Cardiac muscle cell (in vitro differentiated cells and primary cell): ENCODE measurements at regions not wholly inside any gene's neighbourhood (a gene's known extent, or its start where the extent isn't known, plus 50 kb on each side); places are given as distances from the start of the nearest gene placed in this dataset.

Experiments used
- DNase-seq, 2 donors: peaks; one replicate each; pipeline versions ENCODE4 v3.0.0 to v3.0.0-alpha.2; 2010 to 2017; ENCODE audit warnings: low read depth in 1 of 2, low spot score in 1 of 2
- H3K27ac ChIP-seq: fragments of 200-600 bp; sonication (generic); 2 replicates; pipeline ENCODE4 v1.5.1; 2016
- H3K27me3 ChIP-seq: fragments of 200-600 bp; sonication (generic); 2 replicates; pipeline ENCODE4 v1.6.0; 2016; ENCODE audit warnings: control low read depth
- H3K36me3 ChIP-seq: fragments of 200-600 bp; sonication (generic); 2 replicates; pipeline ENCODE4 v1.5.1; 2016; ENCODE audit warnings: control low read depth
- H3K4me1 ChIP-seq: fragments of 200-600 bp; sonication (generic); 2 replicates; pipeline ENCODE4 v1.8.1; 2017; ENCODE audit warnings: low read depth, mild to moderate bottlenecking, mixed run types
- H3K4me3 ChIP-seq: fragments of 200-600 bp; sonication (generic); 2 replicates; pipeline ENCODE4 v1.5.1; 2016; ENCODE audit warnings: mild to moderate bottlenecking
- H3K9me3 ChIP-seq: fragments of 200-600 bp; sonication (generic); 2 replicates; pipeline ENCODE4 v1.5.1; 2017; ENCODE audit warnings: low read depth, mild to moderate bottlenecking, control low read depth
- TF ChIP-seq, protein P1 (sequence below): IDR thresholded peaks from 2 replicates; pipeline ENCODE4 v1.5.1; 2012; ENCODE audit warnings: low read depth, mild to moderate bottlenecking, low read length

DNA sequence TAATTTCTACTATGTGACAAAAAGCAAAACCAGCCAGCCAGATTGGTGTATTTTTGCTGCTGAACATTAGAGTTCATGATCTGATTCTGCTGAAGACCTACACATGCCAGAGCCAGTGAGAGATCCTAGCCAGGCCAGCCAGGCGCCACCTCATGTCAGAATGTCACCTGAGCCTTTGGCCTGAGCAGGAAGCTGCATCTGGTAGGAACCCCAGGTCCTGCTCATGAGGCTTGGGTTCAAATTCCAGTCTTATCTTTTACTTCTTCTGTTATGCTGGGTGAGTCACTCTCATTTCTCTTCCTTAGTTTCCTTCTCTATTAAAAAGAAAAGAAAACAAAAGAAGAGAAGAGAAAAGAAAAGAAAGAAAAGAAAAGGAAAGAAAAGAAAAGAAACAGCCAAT is 585.1 kb upstream of the CDH5 start:
- TF ChIP-seq, protein P1, sequence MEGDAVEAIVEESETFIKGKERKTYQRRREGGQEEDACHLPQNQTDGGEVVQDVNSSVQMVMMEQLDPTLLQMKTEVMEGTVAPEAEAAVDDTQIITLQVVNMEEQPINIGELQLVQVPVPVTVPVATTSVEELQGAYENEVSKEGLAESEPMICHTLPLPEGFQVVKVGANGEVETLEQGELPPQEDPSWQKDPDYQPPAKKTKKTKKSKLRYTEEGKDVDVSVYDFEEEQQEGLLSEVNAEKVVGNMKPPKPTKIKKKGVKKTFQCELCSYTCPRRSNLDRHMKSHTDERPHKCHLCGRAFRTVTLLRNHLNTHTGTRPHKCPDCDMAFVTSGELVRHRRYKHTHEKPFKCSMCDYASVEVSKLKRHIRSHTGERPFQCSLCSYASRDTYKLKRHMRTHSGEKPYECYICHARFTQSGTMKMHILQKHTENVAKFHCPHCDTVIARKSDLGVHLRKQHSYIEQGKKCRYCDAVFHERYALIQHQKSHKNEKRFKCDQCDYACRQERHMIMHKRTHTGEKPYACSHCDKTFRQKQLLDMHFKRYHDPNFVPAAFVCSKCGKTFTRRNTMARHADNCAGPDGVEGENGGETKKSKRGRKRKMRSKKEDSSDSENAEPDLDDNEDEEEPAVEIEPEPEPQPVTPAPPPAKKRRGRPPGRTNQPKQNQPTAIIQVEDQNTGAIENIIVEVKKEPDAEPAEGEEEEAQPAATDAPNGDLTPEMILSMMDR = no peak
- Histone ChIP-seq H3K4me1 (no peaks in the 10 kb centered on the region), H3K36me3 (no peaks in the 10 kb centered on the region), H3K27me3 (no peaks in the 10 kb centered on the region), H3K27ac (no peak overlapping the region), H3K4me3 (no peak overlapping the region), H3K9me3 (no peaks in the 10 kb centered on the region)
- peak in 1 of 2 donors; percentile 36 for DNase-seq

DNA sequence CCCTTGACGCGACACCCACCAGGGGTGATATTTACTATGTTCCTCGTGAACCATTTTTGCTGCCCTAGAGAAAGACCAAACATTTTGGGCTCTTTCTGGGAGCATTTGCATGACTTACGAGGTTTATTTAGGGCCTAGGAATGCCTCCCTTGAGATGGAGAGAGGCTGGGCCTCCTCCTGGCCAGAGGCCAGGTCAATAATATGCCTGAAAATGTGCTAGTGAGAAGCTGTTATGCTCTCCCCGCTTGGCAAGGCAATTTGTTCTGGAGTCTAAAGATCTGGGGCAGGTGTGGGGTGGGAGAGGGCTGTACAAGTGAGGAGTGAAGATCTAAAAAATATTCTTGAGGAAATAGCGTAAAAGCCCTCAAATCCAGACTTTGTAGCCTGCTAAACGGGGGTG is 587.3 kb upstream of the CDH5 start:
- no peak overlapping the region for H3K4me3 ChIP-seq
- TF ChIP-seq, protein P1 = no peak
- no peaks in the 10 kb centered on the region for H3K4me1 ChIP-seq

DNA sequence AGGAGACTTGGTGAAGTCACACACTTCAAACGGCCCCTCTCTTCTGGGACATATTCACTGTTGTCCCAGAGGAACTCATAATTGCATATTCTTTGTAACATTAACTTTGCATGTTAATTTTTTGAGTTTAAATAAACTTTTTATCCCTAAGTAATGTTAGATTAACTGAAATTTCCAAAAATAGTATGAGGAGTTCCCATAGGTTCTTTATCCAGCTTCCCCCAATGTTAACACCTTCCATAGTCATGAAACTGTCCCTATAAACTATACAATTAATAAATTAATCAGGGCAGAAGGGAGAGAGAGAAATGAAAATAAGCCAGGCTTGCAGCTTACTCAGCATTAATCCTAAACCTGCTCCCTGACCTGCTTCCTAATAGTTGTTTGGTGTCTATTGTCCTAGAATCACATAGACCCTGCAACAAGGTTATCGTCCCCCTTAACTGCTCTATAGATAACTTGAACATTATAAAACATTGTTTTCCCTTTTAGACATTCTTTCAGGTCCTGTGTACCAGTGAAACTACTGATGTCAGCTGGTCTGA is 589.8 kb upstream of the CDH5 start:
- no peaks in the 10 kb centered on the region for H3K27me3 ChIP-seq
- H3K4me1 ChIP-seq = peaks cover 21% of the 10 kb centered on the region
- no peaks in the 10 kb centered on the region for H3K36me3 ChIP-seq
- no peak overlapping the region for H3K4me3 ChIP-seq
- H3K9me3 ChIP-seq = no peaks in the 10 kb centered on the region
- H3K27ac ChIP-seq = no peak overlapping the region
- TF ChIP-seq, protein P1 = no peak
- DNase-seq = no peak

More for the DNA sequence above, 587.3 kb upstream of the CDH5 start:
- no peaks in the 10 kb centered on the region for H3K27me3 ChIP-seq
- no peaks in the 10 kb centered on the region for H3K36me3 ChIP-seq
- H3K27ac ChIP-seq = no peak overlapping the region
- no peak for DNase-seq
- H3K9me3 ChIP-seq = no peaks in the 10 kb centered on the region

DNA sequence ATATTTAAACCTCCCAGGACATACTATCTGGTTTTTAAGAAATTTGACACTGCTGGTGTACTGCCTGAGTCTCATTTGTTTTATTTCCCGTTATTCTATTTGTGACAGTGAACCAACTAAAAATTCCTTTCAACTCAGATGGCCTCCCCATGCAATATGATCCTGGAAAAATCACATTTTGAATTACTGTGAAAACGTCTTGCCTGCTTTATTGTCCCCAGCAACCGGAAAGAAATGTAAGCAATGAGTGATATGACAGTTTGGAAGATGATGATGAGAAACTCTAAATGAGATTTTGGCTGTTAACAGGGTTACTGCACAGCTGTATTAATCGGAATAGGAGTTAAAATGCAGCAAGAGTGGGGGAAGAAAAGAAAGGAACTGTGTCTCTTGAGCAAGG is 590.7 kb upstream of the CDH5 start:
- no peak overlapping the region for H3K4me3 ChIP-seq
- H3K27me3 ChIP-seq = no peaks in the 10 kb centered on the region
- TF ChIP-seq, protein P1 = no peak
- peaks cover 21% of the 10 kb centered on the region for H3K4me1 ChIP-seq
- H3K36me3 ChIP-seq = no peaks in the 10 kb centered on the region
- H3K9me3 ChIP-seq = no peaks in the 10 kb centered on the region
- DNase-seq = no peak
- H3K27ac ChIP-seq = no peak overlapping the region

DNA sequence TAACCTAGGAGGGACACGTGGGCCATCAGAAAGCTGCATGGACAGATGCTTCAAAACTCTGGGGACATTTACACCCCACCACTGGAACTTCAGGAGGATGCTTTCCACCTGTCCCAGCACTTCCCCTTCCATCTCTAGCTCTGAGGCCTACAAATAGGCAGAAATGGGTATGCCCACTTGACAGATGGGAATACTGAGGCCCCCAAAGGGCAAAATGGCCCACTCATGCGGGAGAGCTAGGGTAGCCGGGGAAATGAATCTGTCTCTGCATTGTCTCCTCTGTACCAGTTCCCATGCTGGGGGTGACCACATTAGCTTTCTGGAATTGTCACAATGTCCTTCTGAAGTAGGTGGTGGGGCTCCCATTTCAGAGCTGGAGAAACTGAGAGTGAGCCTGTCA is 592.1 kb upstream of the CDH5 start:
- Histone ChIP-seq H3K4me3 (no peak overlapping the region), H3K4me1 (peaks cover 21% of the 10 kb centered on the region), H3K36me3 (no peaks in the 10 kb centered on the region), H3K27me3 (no peaks in the 10 kb centered on the region), H3K27ac (no peak overlapping the region), H3K9me3 (no peaks in the 10 kb centered on the region)
- no peak for DNase-seq
- TF ChIP-seq, protein P1 = no peak
